ENCODE measurements at regions not wholly inside any gene's neighbourhood (a gene's known extent, or its start where the extent isn't known, plus 50 kb on each side); places are given as distances from the start of the nearest gene placed in this dataset.

DNA sequence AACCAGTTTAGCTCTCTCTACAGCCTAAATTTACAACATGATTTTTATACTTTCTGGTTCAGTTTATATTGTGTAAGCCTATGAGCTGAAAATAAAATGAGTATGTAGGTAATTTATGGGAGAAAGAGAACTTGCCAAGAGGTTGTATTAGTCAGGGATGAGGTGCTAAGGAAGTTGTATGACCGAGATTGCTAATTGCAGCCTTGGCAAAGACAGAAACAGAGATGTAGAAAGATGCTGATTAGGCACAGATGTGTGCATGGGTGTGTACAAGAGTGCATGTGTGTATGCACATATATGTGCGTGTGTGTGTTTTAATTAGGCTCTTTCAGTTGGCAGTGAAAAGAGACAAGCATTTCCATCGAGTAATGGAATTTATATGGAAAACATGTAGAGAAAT lies 213.9 kb downstream of the FBXO15 start:
- no peaks in the 10 kb centered on the region for H3K27me3 ChIP-seq
- H3K9me3 ChIP-seq: no peaks in the 10 kb centered on the region
- H3K4me1 ChIP-seq: no peaks in the 10 kb centered on the region
- no peak for DNase-seq (ENCODE audit: low spot score in 2 of 2)
- H3K4me3 ChIP-seq: no peak overlapping the region
- TF ChIP-seq, protein P1, sequence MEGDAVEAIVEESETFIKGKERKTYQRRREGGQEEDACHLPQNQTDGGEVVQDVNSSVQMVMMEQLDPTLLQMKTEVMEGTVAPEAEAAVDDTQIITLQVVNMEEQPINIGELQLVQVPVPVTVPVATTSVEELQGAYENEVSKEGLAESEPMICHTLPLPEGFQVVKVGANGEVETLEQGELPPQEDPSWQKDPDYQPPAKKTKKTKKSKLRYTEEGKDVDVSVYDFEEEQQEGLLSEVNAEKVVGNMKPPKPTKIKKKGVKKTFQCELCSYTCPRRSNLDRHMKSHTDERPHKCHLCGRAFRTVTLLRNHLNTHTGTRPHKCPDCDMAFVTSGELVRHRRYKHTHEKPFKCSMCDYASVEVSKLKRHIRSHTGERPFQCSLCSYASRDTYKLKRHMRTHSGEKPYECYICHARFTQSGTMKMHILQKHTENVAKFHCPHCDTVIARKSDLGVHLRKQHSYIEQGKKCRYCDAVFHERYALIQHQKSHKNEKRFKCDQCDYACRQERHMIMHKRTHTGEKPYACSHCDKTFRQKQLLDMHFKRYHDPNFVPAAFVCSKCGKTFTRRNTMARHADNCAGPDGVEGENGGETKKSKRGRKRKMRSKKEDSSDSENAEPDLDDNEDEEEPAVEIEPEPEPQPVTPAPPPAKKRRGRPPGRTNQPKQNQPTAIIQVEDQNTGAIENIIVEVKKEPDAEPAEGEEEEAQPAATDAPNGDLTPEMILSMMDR (IDR thresholded peaks at IDR 0.05): no peak
- intact Hi-C loops (cut with DNase I): no loop called here
- no peak overlapping the region for H3K27ac ChIP-seq
- no peaks in the 10 kb centered on the region for H3K36me3 ChIP-seq

- no peaks in the 10 kb centered on the region for H3K4me1 ChIP-seq
- H3K27me3 ChIP-seq: no peaks in the 10 kb centered on the region
- H3K4me3 ChIP-seq: no peak overlapping the region
- TF ChIP-seq, protein P1 (IDR thresholded peaks at IDR 0.05): no peak
- H3K36me3 ChIP-seq: no peaks in the 10 kb centered on the region
- no peak overlapping the region for H3K27ac ChIP-seq
- H3K9me3 ChIP-seq: no peaks in the 10 kb centered on the region
- intact Hi-C loops (cut with DNase I): no loop called here
- DNase-seq (ENCODE audit: low spot score in 2 of 2): no peak
These were observed 214.7 kb downstream of the FBXO15 start for GRCh38 chr18:73932976-73933375.

GRCh38 chr18:73927496-73927895 lies 220.1 kb downstream of the FBXO15 start:
- H3K36me3 ChIP-seq: no peaks in the 10 kb centered on the region
- intact Hi-C loops (cut with DNase I): no loop called here
- no peak overlapping the region for H3K4me3 ChIP-seq
- H3K27me3 ChIP-seq: no peaks in the 10 kb centered on the region
- H3K9me3 ChIP-seq: no peaks in the 10 kb centered on the region
- no peak for DNase-seq (ENCODE audit: low spot score in 2 of 2)
- H3K27ac ChIP-seq: no peak overlapping the region
- H3K4me1 ChIP-seq: no peaks in the 10 kb centered on the region
- TF ChIP-seq, protein P1 (IDR thresholded peaks at IDR 0.05): no peak

GRCh38 chr18:73924836-73925235 lies 222.8 kb downstream of the FBXO15 start:
- Histone ChIP-seq H3K36me3 (no peaks in the 10 kb centered on the region), H3K4me3 (no peak overlapping the region), H3K4me1 (no peaks in the 10 kb centered on the region), H3K27me3 (no peaks in the 10 kb centered on the region), H3K27ac (no peak overlapping the region), H3K9me3 (no peaks in the 10 kb centered on the region)
- intact Hi-C loops (cut with DNase I): no loop called here
- TF ChIP-seq, protein P1 (IDR thresholded peaks at IDR 0.05): no peak
- DNase-seq (ENCODE audit: low spot score in 2 of 2): no peak

GRCh38 chr18:73924307-73924706 lies 223.3 kb downstream of the FBXO15 start:
- H3K9me3 ChIP-seq: no peaks in the 10 kb centered on the region
- H3K27ac ChIP-seq: no peak overlapping the region

More at GRCh38 chr18:73924307-73924706, 223.3 kb downstream of the FBXO15 start:
- intact Hi-C loops (cut with DNase I): no loop called here
- Histone ChIP-seq H3K36me3 (no peaks in the 10 kb centered on the region), H3K4me3 (no peak overlapping the region), H3K4me1 (no peaks in the 10 kb centered on the region), H3K27me3 (no peaks in the 10 kb centered on the region)
- DNase-seq (ENCODE audit: low spot score in 2 of 2): no peak
- TF ChIP-seq, protein P1 (IDR thresholded peaks at IDR 0.05): no peak

Measured in ascending aorta (tissue), 2 donors.